Mesodermal cell (in vitro differentiated cells): ENCODE measurements at regions not wholly inside any gene's neighbourhood (a gene's known extent, or its start where the extent isn't known, plus 50 kb on each side); places are given as distances from the start of the nearest gene placed in this dataset.
"Not testable (repeated sequence)": the region's sequence is repeated elsewhere in the genome, so short reads cannot be mapped to it uniquely, and the experiment has no call there.

ENCODE experiments used
- H3K27ac ChIP-seq: 2 replicates; pipeline ENCODE4 v1.7.0; 2013; ENCODE audit warnings: mild to moderate bottlenecking, low read depth, low read length, moderate library complexity; ENCODE audit not compliant: severe bottlenecking
- H3K36me3 ChIP-seq: 2 replicates; pipeline ENCODE4 v1.7.1; 2013; ENCODE audit warnings: mild to moderate bottlenecking, low read length, moderate library complexity; ENCODE audit not compliant: control insufficient read depth, insufficient read depth
- H3K4me1 ChIP-seq: one replicate; pipeline ENCODE4 v1.7.1; 2013; ENCODE audit warnings: mild to moderate bottlenecking, low read length; ENCODE audit not compliant: insufficient read depth, control insufficient read depth, poor library complexity, severe bottlenecking
- H3K4me3 ChIP-seq: 2 replicates; pipeline ENCODE4 v1.7.0; 2013; ENCODE audit warnings: low read length, control low read depth, mild to moderate bottlenecking; ENCODE audit not compliant: insufficient read depth, poor library complexity, severe bottlenecking; ENCODE audit errors: extremely low read depth
- H3K9me3 ChIP-seq: 2 replicates; pipeline ENCODE4 v1.7.1; 2013; ENCODE audit warnings: mild to moderate bottlenecking, low read length, moderate library complexity; ENCODE audit not compliant: control insufficient read depth
- WGBS, 2 experiments: methylation state at CpG; one replicate each; pipeline ENCODE4 v1.1.5; 2013; ENCODE audit warnings: missing lambda C conversion rate in 2 of 2; ENCODE audit not compliant: insufficient coverage in 2 of 2; 5-methylcytosine and 5-hydroxymethylcytosine counted together

DNA sequence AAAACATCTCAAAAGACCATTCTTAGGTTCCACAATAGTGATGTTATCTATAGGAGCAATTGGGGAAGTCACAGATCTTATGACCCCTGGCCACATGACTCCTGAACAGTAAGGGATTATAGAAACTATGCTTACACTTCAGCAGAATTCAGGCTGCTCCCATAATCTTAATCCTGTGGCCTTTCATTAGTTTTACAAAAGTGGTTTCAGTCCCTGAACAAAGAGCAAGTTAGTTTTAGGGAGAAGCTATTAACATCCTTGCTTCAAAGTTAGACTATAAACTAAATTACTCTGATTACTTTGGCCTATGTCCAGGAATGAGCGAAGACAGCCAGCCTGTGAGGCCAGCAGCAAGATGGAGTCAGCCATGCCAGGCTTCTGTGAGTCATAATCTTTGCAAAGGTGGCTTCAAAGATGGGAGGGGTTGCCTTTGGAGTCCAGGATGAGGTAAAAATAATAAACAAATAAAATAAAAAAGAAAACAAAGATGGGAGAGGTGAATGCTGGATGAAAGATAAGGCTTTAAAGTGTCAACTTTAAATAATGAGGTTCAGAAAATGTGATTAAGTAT, 168.7 kb upstream of the NDUFV2 start:
- H3K4me3 ChIP-seq, result no peak overlapping the region
- WGBS, 2 experiments, result 100% methylated on average over 1 of the region's 1 CpG; no CpG with 5 or more reads in 1 of the 2 experiments
- H3K9me3 ChIP-seq, result peaks cover 22% of the 10 kb centered on the region
- peaks cover 5% of the 10 kb centered on the region for H3K4me1 ChIP-seq
- H3K36me3 ChIP-seq, result no peaks in the 10 kb centered on the region
- H3K27ac ChIP-seq, result no peak overlapping the region

DNA sequence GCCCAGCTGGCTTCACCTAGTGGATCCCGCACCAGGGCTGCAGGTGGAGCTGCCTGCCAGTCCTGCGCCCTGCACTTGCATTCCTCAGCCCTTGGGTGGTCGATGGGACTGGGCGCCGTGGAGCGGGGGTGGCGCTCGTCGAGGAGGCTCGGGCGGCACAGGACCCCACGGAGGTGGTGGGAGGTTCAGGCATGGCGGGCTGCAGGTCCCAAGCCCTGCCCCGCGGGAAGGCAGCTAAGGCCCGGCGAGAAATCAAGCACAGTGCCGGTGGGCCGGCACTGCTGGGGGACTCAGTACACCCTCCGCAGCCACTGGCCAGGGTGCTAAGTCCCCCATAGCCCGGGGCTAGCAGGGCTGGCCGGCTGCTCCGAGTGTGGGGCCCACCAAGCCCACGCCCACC, 167.2 kb upstream of the NDUFV2 start:
- not testable (repeated sequence) for H3K4me1 ChIP-seq, H3K4me3 ChIP-seq, H3K36me3 ChIP-seq, H3K9me3 ChIP-seq, H3K27ac ChIP-seq
- WGBS, 2 experiments, result 99 to 100% methylated on average over 7 to 16 of the region's 24 CpGs

DNA sequence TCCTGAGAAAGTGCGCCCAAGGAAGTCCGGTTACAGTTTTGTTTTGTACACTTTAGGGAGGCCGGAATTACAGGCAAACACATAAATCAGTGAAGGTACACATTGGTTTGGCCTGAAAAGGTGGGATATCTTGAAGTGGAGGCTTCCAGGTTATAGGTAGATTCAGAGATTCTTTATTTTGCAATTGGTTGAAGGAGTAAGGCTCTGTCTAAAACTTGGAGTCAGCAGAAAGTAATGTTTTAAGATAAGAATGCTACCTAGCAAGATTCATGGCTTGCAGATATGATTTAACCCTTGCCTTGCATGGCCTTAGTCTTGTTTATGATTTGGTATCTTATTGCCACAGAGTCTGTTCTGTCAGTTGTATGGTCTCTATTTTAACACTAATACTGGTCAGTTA, 165.9 kb upstream of the NDUFV2 start:
- H3K36me3 ChIP-seq, result no peaks in the 10 kb centered on the region
- H3K4me3 ChIP-seq, result no peak overlapping the region
- peaks cover 8% of the 10 kb centered on the region for H3K4me1 ChIP-seq
- WGBS, 2 experiments, result 97 to 98% methylated on average over 3 of the region's 3 CpGs
- no peak overlapping the region for H3K27ac ChIP-seq
- peaks cover 9% of the 10 kb centered on the region for H3K9me3 ChIP-seq

DNA sequence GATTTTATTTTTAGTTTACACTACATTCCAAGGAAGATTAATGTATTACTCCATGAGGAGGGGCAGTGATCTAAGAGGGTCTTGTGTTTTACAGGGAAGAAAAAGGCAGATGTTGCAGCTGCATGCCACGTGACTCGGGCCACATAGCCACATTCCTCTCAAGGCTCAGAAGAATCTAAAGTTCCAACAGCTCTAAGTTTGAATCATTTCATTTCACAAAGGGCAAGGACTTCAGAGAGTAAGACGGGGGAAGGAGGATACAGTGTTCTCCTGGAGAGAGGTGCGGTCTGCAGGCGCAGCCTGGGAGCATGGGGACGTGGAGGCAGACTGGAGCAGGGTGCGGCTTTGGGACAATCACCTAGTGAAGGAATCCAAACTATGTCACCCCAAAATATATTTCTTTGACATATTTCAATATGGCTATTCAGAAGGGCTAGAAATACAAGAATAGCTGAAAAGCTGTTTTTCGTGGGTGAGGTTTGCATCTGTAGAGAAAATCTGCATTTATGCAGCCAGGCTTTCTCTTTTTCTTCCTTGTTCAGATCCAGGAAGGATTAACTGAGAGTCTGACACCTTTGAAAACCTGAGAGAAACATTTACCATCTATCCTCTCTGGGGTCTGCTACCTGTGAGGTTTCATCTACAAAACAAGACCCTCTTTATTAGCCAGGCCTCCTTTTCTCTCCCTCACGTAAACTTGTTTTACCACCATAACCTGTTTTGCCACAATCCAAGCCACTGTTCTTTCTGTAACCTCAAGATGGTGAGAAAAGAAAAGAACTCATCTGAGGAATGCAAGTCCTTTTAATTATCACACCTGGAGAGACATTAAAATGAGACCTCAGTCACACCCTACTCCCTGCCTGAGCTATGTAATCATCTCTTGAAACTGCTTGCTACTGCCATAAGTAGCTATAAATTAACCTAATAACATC, 165.1 kb upstream of the NDUFV2 start:
- Histone ChIP-seq H3K4me3 (no peak overlapping the region), H3K4me1 (peaks cover 8% of the 10 kb centered on the region), H3K9me3 (peaks cover 7% of the 10 kb centered on the region), H3K27ac (no peak overlapping the region), H3K36me3 (no peaks in the 10 kb centered on the region)
- WGBS, 2 experiments, result 79 to 81% methylated on average over 2 to 3 of the region's 9 CpGs

DNA sequence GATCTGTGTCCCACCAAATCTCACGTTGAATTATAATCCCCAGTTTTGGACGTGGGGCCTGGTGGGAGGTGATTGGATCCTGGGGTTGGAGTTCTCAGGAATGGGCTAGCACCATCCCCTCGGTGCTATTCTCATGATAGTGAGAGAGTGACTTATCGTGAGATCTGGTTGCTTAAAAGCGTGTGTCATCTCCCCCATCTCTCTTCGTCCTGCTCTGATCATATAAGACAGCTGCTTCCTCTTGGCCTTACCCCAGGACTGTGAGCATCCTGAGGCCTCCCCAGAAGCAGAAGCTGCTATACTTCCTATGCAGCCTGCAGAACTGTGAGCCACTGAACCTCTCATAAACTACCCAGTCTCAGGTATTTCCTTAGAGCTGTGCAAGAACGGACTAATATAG, 163.7 kb upstream of the NDUFV2 start:
- no peak overlapping the region for H3K27ac ChIP-seq
- no peaks in the 10 kb centered on the region for H3K9me3 ChIP-seq
- no peaks in the 10 kb centered on the region for H3K36me3 ChIP-seq
- 94 to 98% methylated on average over 5 to 6 of the region's 7 CpGs for WGBS, 2 experiments
- H3K4me1 ChIP-seq, result peaks cover 8% of the 10 kb centered on the region
- no peak overlapping the region for H3K4me3 ChIP-seq

DNA sequence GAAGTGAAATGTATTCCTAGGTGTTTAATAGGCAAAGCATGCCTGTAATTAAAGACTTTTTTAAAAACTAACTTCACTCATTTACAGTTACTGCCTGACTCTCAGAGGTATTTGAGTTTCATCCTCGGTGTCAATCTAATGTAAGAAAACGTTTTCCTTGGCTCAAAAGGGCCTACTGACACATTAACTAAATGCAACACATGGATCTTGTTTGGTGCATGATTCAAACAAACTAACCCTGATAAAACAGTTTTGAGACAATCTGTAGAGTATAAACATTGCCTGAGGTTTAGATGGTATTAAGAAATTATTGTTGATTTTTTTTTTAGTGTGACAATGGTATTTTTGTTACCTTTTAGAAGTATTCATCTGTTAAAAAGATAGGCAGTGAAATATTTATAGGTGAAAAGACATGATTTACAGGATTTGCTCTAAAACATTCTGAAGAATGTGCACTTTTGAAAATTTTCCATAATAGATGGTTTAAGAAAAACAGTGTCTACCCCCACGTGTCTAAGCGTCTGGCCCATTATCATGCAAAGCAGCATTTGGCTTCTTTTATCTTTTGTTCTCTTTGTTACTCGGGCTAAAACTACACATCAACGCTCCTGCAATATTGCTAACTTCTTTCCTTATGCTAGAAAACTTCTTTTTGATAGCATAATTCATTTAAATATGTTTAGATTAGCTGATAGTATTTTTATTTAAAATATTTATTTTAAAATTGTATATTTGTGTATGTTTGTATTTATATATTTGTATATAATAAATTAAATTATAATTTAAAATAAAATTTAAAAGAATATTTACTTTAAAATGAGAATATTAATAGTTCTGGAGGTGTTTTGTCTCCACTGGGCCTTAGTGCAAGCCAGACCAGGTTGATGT, 160.2 kb upstream of the NDUFV2 start:
- no peak overlapping the region for H3K4me3 ChIP-seq
- H3K27ac ChIP-seq, result no peak overlapping the region
- WGBS, 2 experiments, result 55 to 76% methylated on average over 2 to 4 of the region's 6 CpGs
- H3K36me3 ChIP-seq, result no peaks in the 10 kb centered on the region
- peaks cover 5% of the 10 kb centered on the region for H3K9me3 ChIP-seq
- peaks cover 8% of the 10 kb centered on the region for H3K4me1 ChIP-seq

DNA sequence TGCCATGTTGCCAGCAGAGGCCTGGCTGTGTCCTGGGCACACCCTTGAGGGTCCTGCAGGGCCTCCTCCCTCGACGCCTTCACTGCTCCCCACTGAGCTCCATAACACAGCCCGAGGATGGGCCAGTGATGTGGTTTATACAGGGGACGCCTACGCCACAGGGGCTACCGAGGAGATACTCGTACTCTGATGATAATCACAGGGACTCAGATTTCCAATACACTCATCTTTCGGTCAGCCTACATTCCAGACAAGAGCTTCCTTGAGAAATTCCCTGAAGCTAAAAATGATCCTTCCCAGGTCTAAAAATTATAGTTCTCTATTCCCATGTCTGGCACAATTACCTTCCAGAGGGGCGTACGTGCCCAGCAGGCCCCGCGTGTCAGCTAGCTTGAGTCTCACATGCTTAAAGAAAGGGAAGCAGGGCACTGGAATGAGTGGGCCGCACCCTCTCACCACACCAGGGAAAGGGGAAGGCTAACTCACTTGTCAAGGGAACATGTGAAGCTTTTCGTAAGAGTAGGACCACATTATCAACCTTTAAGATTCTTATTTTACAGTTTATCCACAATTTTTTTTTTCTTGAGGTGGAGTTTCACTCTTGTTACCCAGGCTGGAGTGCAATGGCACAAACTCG, 159.5 kb upstream of the NDUFV2 start:
- no peaks in the 10 kb centered on the region for H3K36me3 ChIP-seq
- 80 to 93% methylated on average over 10 to 11 of the region's 15 CpGs for WGBS, 2 experiments
- H3K4me1 ChIP-seq, result peaks cover 6% of the 10 kb centered on the region
- H3K27ac ChIP-seq, result no peak overlapping the region
- H3K9me3 ChIP-seq, result peaks cover 5% of the 10 kb centered on the region
- no peak overlapping the region for H3K4me3 ChIP-seq

DNA sequence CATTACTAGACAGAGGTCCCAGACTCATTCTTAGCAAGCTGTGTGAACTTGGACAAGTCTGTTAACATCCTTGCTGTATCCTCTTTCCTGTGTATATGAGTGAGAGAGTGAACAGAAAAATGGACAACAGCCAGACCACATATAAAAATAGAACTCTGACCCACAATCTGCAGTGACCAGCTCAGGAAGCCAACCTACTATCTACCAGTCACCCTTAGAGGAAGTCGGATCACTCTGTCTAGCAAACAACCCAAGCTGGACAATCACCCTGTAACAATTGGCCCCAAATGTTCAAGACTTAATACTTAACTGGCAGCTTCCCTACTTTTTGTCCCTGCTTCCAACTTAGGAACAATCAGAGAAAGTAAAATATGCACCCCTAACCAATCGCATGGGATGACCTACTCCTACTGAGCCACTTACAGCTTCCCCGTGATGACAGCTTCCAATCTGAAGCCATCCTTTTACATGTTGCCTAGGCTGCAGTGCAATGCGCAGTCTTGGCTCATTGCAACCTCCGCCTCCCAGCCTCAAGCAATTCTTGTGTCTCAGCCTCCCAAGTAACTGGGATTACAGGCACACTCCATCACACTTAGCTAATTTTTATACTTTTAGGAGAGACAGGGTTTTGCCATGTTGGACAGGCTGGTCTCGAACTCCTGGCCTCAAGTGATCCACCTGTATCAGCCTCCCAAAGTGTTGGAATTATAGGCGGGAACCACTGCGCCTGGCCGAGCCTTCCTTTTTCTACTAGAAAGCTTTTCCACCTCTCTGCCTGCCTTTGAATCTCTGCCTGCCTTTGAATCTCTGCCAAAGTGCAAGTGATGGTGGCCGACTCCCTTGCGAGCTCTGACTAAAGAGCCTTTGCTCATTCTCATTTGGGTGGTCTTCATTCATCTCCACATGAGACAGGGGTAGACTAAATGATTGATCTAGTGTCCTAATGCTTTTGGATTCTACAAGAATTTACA, 158.3 kb upstream of the NDUFV2 start:
- Histone ChIP-seq H3K4me3 (no peak overlapping the region), H3K27ac (no peak overlapping the region), H3K4me1 (peaks cover 14% of the 10 kb centered on the region), H3K9me3 (peaks cover 5% of the 10 kb centered on the region), H3K36me3 (no peaks in the 10 kb centered on the region)
- 88 to 89% methylated on average over 8 to 11 of the region's 11 CpGs for WGBS, 2 experiments

DNA sequence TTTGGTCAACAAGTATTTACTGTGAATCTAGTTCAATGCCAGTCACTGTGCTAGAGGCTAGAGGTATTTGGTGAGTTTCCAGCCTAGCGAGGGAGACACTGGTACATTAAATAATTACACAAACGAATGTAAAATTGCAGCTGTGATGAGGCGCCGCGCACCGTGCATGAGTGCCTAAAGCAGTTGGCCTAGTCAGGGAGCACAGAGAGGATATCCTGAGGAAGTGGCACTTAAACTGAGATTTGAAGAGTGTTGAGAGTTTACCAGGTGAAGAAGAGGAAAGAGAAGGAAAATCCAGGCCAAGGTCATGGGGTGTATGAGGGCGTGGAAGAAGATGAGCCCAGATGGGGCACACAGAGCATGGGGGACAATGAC, 157.6 kb upstream of the NDUFV2 start:
- H3K27ac ChIP-seq, result no peak overlapping the region
- H3K4me1 ChIP-seq, result peaks cover 18% of the 10 kb centered on the region
- 95 to 100% methylated on average over 5 to 6 of the region's 7 CpGs for WGBS, 2 experiments
- peaks cover 5% of the 10 kb centered on the region for H3K9me3 ChIP-seq
- H3K4me3 ChIP-seq, result no peak overlapping the region
- H3K36me3 ChIP-seq, result no peaks in the 10 kb centered on the region
